ENCODE measurements at regions not wholly inside any gene's neighbourhood (a gene's known extent, or its start where the extent isn't known, plus 50 kb on each side); places are given as distances from the start of the nearest gene placed in this dataset.

GRCh38 chr11:19661827-19662226 is 50.8 kb upstream of the NAV2 start:
- H3K9me3 ChIP-seq, result no peaks in the 10 kb centered on the region
- intact Hi-C loops (cut with DNase I), result no loop called here
- TF ChIP-seq EP300 (IDR thresholded peaks at IDR 0.05) (no peak), POLR2A (IDR thresholded peaks at IDR 0.05) (no peak), CTCF (IDR thresholded peaks at IDR 0.05) (no peak), POLR2AphosphoS5 (IDR thresholded peaks at IDR 0.05) (no peak)
- peaks cover 0 to 27% (median 18%) of the 10 kb centered on the region in 4 donors for H3K4me1 ChIP-seq
- no peak for DNase-seq
- no peaks in the 10 kb centered on the region for H3K27me3 ChIP-seq
- peak overlapping the region in 3 of 4 donors; percentile 71 to 81 (median 80) for H3K27ac ChIP-seq
- no peaks in the 10 kb centered on the region for H3K36me3 ChIP-seq
- H3K4me3 ChIP-seq, result no peak overlapping the region

- WGBS, 2 donors, result 43 to 47% methylated on average over 5 of the region's 5 CpGs
- H3K27me3 ChIP-seq, result no peaks in the 10 kb centered on the region
- H3K27ac ChIP-seq, result peak overlapping the region; percentile 51 to 81 (median 76)
- intact Hi-C loops (cut with DNase I), result no loop called here
- H3K36me3 ChIP-seq, result no peaks in the 10 kb centered on the region
- no peaks in the 10 kb centered on the region for H3K9me3 ChIP-seq
- no peak overlapping the region for H3K4me3 ChIP-seq
- TF ChIP-seq EP300 (IDR thresholded peaks at IDR 0.05), result no peak
- TF ChIP-seq POLR2AphosphoS5 (IDR thresholded peaks at IDR 0.05), result peak in 3 of 4 donors; percentile 27 to 55 (median 46)
- TF ChIP-seq CTCF (IDR thresholded peaks at IDR 0.05), result no peak
- no peak for DNase-seq
- H3K4me1 ChIP-seq, result peaks cover 0 to 23% (median 17%) of the 10 kb centered on the region in 4 donors
Measured at GRCh38 chr11:19660076-19660475, 52.6 kb upstream of the NAV2 start.

GRCh38 chr11:19659529-19659928 is 53.1 kb upstream of the NAV2 start:
- Histone ChIP-seq H3K27ac (peak overlapping the region; percentile 51 to 81 (median 76)), H3K4me1 (peaks cover 0 to 20% (median 15%) of the 10 kb centered on the region in 4 donors), H3K27me3 (no peaks in the 10 kb centered on the region), H3K4me3 (no peak overlapping the region), H3K9me3 (no peaks in the 10 kb centered on the region), H3K36me3 (no peaks in the 10 kb centered on the region)
- no peak for DNase-seq
- intact Hi-C loops (cut with DNase I), result no loop called here
- TF ChIP-seq EP300 (IDR thresholded peaks at IDR 0.05), result no peak

DNA sequence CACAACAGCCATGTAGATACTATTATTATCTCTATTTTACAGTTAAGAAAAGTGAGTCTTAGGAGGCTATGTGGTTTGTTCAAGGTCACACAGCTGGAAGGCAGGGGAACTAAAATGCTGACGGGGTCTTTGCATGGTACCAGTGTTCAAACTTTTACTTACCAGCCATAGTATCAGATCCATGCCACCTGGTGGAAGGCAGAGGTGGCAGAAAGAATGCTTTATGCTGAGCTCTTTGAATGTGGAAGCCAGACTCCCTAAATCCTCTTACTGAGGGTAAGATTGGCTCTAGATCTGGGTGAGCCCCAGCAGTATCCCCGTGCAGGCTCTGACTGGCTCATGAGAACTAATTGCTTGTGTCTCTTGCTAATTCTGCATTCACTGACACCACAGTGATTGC is 54.3 kb upstream of the NAV2 start:
- WGBS, 2 donors, result 24 to 64% methylated on average over 2 of the region's 2 CpGs
- intact Hi-C loops (cut with DNase I), result no loop called here
- H3K27me3 ChIP-seq, result no peaks in the 10 kb centered on the region
- TF ChIP-seq CTCF (IDR thresholded peaks at IDR 0.05) (no peak), POLR2AphosphoS5 (IDR thresholded peaks at IDR 0.05) (no peak), EP300 (IDR thresholded peaks at IDR 0.05) (no peak), POLR2A (IDR thresholded peaks at IDR 0.05) (no peak)
- peaks cover 0 to 23% (median 16%) of the 10 kb centered on the region in 4 donors for H3K4me1 ChIP-seq
- H3K9me3 ChIP-seq, result no peaks in the 10 kb centered on the region
- peak overlapping the region in 3 of 4 donors; percentile 71 to 81 (median 80) for H3K27ac ChIP-seq
- H3K36me3 ChIP-seq, result no peaks in the 10 kb centered on the region
- DNase-seq, result no peak
- H3K4me3 ChIP-seq, result no peak overlapping the region

GRCh38 chr11:19656140-19656541 is 56.5 kb upstream of the NAV2 start:
- no peak overlapping the region for H3K27ac ChIP-seq
- 93% methylated on average over 4 of the region's 4 CpGs for WGBS, 2 donors
- H3K4me1 ChIP-seq, result peaks cover 0 to 34% (median 23%) of the 10 kb centered on the region in 4 donors
- DNase-seq, result no peak
- TF ChIP-seq POLR2A (IDR thresholded peaks at IDR 0.05), result no peak
- TF ChIP-seq CTCF (IDR thresholded peaks at IDR 0.05), result no peak
- no peak for TF ChIP-seq EP300 (IDR thresholded peaks at IDR 0.05)
- TF ChIP-seq POLR2AphosphoS5 (IDR thresholded peaks at IDR 0.05), result no peak
- H3K27me3 ChIP-seq, result no peaks in the 10 kb centered on the region
- no peak overlapping the region for H3K4me3 ChIP-seq
- H3K36me3 ChIP-seq, result no peaks in the 10 kb centered on the region
- intact Hi-C loops (cut with DNase I), result no loop called here
- H3K9me3 ChIP-seq, result no peaks in the 10 kb centered on the region
